Smooth muscle cell (in vitro differentiated cells): ENCODE measurements at regions not wholly inside any gene's neighbourhood (a gene's known extent, or its start where the extent isn't known, plus 50 kb on each side); places are given as distances from the start of the nearest gene placed in this dataset.

Source experiments
- DNase-seq: peaks from one replicate; lab custom pipeline; 2025; ENCODE audit not compliant: unreplicated experiment; lab: John Stamatoyannopoulos, UW
- H2AFZ ChIP-seq: fragments of 200-600 bp; sonication (generic); 2 replicates; pipeline ENCODE4 v1.6.0; 2016; ENCODE audit warnings: antibody characterized with exemption, low read depth, mild to moderate bottlenecking
- H3F3A ChIP-seq: fragments of 200-600 bp; sonication (generic); 2 replicates; pipeline ENCODE4 v1.6.0; 2017; ENCODE audit warnings: antibody characterized with exemption, low read depth
- H3K27ac ChIP-seq: fragments of 200-600 bp; sonication (generic); 2 replicates; pipeline ENCODE4 v1.5.1; 2016; ENCODE audit warnings: low read depth, mild to moderate bottlenecking
- H3K27me3 ChIP-seq: fragments of 200-600 bp; sonication (generic); 2 replicates; pipeline ENCODE4 v1.6.1; 2016; ENCODE audit warnings: low read depth, mild to moderate bottlenecking
- H3K36me3 ChIP-seq: fragments of 200-600 bp; sonication (generic); 2 replicates; pipeline ENCODE4 v1.5.1; 2016; ENCODE audit warnings: low read depth
- H3K4me1 ChIP-seq: fragments of 200-600 bp; sonication (generic); 2 replicates; pipeline ENCODE4 v1.5.1; 2016; ENCODE audit warnings: low read depth
- H3K4me2 ChIP-seq: fragments of 200-600 bp; sonication (generic); 2 replicates; pipeline ENCODE4 v1.6.0; 2016; ENCODE audit warnings: mild to moderate bottlenecking
- H3K4me3 ChIP-seq: fragments of 200-600 bp; sonication (generic); 2 replicates; pipeline ENCODE4 v1.5.1; 2016; ENCODE audit warnings: mild to moderate bottlenecking
- H3K79me2 ChIP-seq: fragments of 200-600 bp; sonication (generic); 2 replicates; pipeline ENCODE4 v1.6.0; 2016; ENCODE audit warnings: low read depth, mild to moderate bottlenecking
- H3K9ac ChIP-seq: fragments of 200-600 bp; sonication (generic); 2 replicates; pipeline ENCODE4 v1.6.0; 2016; ENCODE audit warnings: low read depth
- H3K9me3 ChIP-seq: fragments of 200-600 bp; sonication (generic); replicated peaks from 2 replicates; pipeline ENCODE4 v1.5.1; 2016; ENCODE audit warnings: low read depth
- H4K20me1 ChIP-seq: fragments of 200-600 bp; sonication (generic); 2 replicates; pipeline ENCODE4 v1.6.0; 2016; ENCODE audit warnings: low read depth
- CTCF ChIP-seq: fragments of 200-600 bp; sonication (generic); IDR thresholded peaks from 2 replicates; pipeline ENCODE4 v1.5.1; 2017; ENCODE audit warnings: borderline replicate concordance, mild to moderate bottlenecking, antibody characterized with exemption; ENCODE audit not compliant: insufficient read depth, poor library complexity, severe bottlenecking
- WGBS: methylation state at CpG from one replicate; pipeline ENCODE4 v1.1.7; 2016; ENCODE audit warnings: low lambda C conversion rate; 5-methylcytosine and 5-hydroxymethylcytosine counted together

DNA sequence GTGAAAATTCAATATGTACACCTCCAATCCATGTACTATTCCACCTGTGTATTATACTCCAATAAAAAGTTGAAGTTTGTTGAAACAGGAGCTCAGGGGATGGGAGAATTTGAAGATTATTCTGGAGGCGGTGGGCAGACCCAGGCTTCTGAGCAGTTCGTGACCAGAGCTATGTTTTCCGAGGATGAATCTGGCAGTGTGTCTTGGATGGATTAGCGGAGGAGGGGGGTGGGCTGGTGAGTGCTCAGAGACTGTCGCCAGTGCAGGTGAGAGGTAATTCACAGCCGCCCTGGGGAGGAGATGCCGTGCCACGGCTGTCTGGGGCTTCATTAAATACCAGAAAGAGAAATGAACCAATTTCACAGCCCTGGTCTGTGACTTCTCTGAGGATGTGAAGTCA lies 283.0 kb upstream of the RTL1 start:
- Histone ChIP-seq H3K4me1 (peaks cover 6% of the 10 kb centered on the region), H3K4me3 (no peak overlapping the region), H2AFZ (no peak overlapping the region), H3K27me3 (no peaks in the 10 kb centered on the region), H3K36me3 (no peaks in the 10 kb centered on the region), H3F3A (no peaks in the 10 kb centered on the region), H3K79me2 (no peaks in the 10 kb centered on the region), H4K20me1 (no peaks in the 10 kb centered on the region), H3K9me3 (no peaks in the 10 kb centered on the region), H3K4me2 (no peak overlapping the region), H3K9ac (no peak overlapping the region), H3K27ac (no peak overlapping the region)
- no peak for DNase-seq
- 77% methylated on average over 8 of the region's 8 CpGs for WGBS
- no peak for TF ChIP-seq CTCF

- Histone ChIP-seq H3K4me1 (peaks cover 6% of the 10 kb centered on the region), H3K36me3 (no peaks in the 10 kb centered on the region), H3K9ac (no peak overlapping the region), H3K9me3 (no peaks in the 10 kb centered on the region), H3K4me2 (no peak overlapping the region), H2AFZ (no peak overlapping the region), H3K27me3 (no peaks in the 10 kb centered on the region), H3K4me3 (no peak overlapping the region), H4K20me1 (no peaks in the 10 kb centered on the region), H3K27ac (no peak overlapping the region), H3F3A (no peaks in the 10 kb centered on the region), H3K79me2 (no peaks in the 10 kb centered on the region)
- no peak for TF ChIP-seq CTCF
- DNase-seq: no peak
- 93% methylated on average over 14 of the region's 14 CpGs for WGBS
Measured at GRCh38 chr14:101186992-101187815, 283.7 kb upstream of the RTL1 start.

DNA sequence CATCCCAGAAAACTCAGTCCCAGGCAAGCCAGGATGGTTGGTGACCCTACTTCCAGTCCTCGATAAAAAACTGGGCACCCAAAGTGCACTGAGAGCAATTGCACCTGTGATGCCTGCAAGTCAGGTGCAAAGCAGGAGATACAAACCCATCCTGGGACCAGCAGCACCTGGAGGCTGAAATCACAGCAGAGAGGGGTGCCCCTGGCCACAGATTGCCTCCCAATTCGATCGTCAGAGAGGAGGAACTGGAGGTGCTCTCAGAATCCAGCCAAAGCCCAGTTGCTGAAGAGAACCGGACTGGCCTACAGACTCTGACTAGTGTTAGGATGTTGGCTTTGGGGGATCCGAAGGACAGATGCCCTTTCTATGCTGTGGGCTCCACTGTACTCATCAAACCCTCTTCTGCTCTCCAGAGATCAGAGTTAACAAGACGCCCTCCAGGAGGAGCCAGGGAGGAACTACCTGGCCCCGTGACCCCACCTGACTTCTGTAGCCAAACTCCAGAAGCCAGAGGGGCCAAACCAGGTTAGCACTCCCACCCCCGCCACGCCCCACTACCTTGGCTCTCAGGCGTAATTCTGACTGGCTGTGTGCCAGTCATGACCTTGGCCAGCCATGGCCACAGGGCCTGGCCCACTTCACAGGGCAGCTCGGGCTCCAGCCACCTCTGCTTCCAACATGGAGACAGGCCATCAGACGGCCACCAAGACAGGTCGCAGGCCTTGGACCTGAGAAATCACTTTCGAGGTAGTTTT lies 284.5 kb upstream of the RTL1 start:
- Histone ChIP-seq H3K9me3 (no peaks in the 10 kb centered on the region), H4K20me1 (no peaks in the 10 kb centered on the region), H3K36me3 (no peaks in the 10 kb centered on the region), H3K4me3 (no peak overlapping the region), H3K4me1 (peaks cover 6% of the 10 kb centered on the region), H3K4me2 (no peak overlapping the region), H3K9ac (no peak overlapping the region), H3K27ac (no peak overlapping the region), H3F3A (no peaks in the 10 kb centered on the region), H3K27me3 (no peaks in the 10 kb centered on the region), H3K79me2 (no peaks in the 10 kb centered on the region), H2AFZ (no peak overlapping the region)
- TF ChIP-seq CTCF: no peak
- DNase-seq: no peak
- WGBS: 92% methylated on average over 14 of the region's 14 CpGs

DNA sequence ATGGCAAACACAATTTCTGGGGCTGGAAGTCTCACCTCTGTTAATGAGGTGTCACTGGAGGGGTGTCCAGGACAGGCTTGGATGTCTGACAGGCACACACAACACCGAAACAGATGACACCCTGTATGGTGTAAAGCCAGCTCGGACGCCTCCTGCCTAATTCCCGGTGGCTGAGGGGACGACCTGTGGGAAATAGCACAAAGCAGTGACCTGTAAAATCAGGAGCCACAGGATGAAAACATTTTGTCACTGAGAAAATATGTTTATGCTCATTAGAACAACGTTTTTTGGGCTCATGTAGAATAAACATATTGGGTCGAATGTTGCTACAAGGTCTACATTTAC lies 285.0 kb upstream of the RTL1 start:
- TF ChIP-seq CTCF: no peak
- WGBS: 90% methylated on average over 7 of the region's 7 CpGs
- H3K27me3 ChIP-seq: no peaks in the 10 kb centered on the region
- no peaks in the 10 kb centered on the region for H4K20me1 ChIP-seq
- no peak overlapping the region for H2AFZ ChIP-seq
- DNase-seq: no peak
- H3K9ac ChIP-seq: no peak overlapping the region
- no peaks in the 10 kb centered on the region for H3K79me2 ChIP-seq
- no peak overlapping the region for H3K27ac ChIP-seq
- no peak overlapping the region for H3K4me3 ChIP-seq
- no peaks in the 10 kb centered on the region for H3K36me3 ChIP-seq
- H3K4me2 ChIP-seq: no peak overlapping the region
- no peaks in the 10 kb centered on the region for H3K9me3 ChIP-seq
- H3K4me1 ChIP-seq: peaks cover 1% of the 10 kb centered on the region
- H3F3A ChIP-seq: no peaks in the 10 kb centered on the region
